ENCODE measurements at regions not wholly inside any gene's neighbourhood (a gene's known extent, or its start where the extent isn't known, plus 50 kb on each side); places are given as distances from the start of the nearest gene placed in this dataset.

- TF ChIP-seq POLR2A (IDR thresholded peaks at IDR 0.05; ENCODE audit: low read depth, low read length) (no peak), POLR2AphosphoS5 (IDR thresholded peaks at IDR 0.05; ENCODE audit: low read depth, low read length) (no peak)
These were observed 89.9 kb downstream of the GPX5 start for GRCh38 chr6:28615616-28615954.

All from GM12892 (cell line).